SK-N-MC (cell line): ENCODE measurements at regions not wholly inside any gene's neighbourhood (a gene's known extent, or its start where the extent isn't known, plus 50 kb on each side); places are given as distances from the start of the nearest gene placed in this dataset.

Experiments
- EZH2 ChIP-seq: fragments of 200-600 bp; sonication (generic); IDR thresholded peaks from one replicate; pipeline ENCODE4 v1.6.1; 2017; ENCODE audit warnings: antibody characterized with exemption
- POLR2AphosphoS5 ChIP-seq: IDR thresholded peaks from 2 replicates; pipeline ENCODE4 v1.6.1; 2012; ENCODE audit warnings: mild to moderate bottlenecking, low read depth, low read length, borderline replicate concordance

DNA sequence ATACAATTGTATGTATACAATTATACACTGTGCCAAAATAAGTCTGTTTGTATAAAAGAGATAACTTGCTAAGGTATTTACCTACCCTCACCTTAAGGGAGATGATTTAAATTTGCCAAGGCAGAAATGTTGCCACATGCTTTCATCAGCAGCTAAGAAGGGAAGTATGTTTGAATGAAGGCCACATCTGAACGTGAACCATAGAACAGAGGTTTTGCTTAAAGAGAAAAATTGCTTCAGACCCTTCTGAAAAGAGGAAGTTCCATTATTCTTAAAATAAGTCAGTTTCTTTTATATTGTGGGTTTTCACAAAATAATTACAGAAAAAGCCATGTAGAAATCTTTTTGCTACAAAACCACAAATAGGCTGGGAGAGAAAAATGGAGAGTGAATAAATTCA, 621.5 kb upstream of the HTR2C start:
- TF ChIP-seq POLR2AphosphoS5: no peak
- TF ChIP-seq EZH2: no peak
